ENCODE measurements at regions not wholly inside any gene's neighbourhood (a gene's known extent, or its start where the extent isn't known, plus 50 kb on each side); places are given as distances from the start of the nearest gene placed in this dataset.

DNA sequence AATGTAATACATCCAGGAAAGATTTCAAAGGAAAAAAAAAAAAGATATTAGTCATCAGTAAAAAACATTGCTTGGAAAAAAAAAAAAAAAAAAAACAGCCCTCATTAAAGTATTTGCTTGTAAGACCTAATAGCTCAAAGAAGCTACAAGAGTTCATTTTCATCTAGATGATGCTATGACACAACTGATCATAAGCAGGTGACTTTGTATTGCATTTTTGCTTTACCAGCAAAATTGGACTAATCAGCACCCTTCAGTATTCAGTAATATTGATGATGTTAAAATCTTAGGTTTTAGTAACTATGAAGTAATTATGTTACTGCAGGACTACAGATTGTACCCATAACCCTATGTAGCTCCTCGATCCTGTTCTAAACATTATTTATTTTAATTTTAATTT lies 214.7 kb upstream of the CADM2 start:
- TF ChIP-seq SP4 (IDR thresholded peaks at IDR 0.05; ENCODE audit: low read length) (no peak), SIRT6 (IDR thresholded peaks at IDR 0.05; ENCODE audit: low read length) (no peak), SRF (IDR thresholded peaks at IDR 0.05; ENCODE audit: low read depth, low read length) (no peak), RNF2 (IDR thresholded peaks at IDR 0.05; ENCODE audit: borderline replicate concordance, low read depth, low read length, missing control alignments, poor library complexity, severe bottlenecking) (no peak), HDAC2 (IDR thresholded peaks at IDR 0.05; ENCODE audit: borderline replicate concordance in 1 of 2, low read depth in 2 of 2, low read length in 2 of 2) (no peak), HDAC6 (IDR thresholded peaks at IDR 0.05; ENCODE audit: low read depth, low read length) (no peak), JUND (IDR thresholded peaks at IDR 0.05; ENCODE audit: low read length) (no peak), FOSL1 (IDR thresholded peaks at IDR 0.05; ENCODE audit: insufficient read depth, low read depth, low read length) (no peak)
- TF ChIP-seq, protein P1, sequence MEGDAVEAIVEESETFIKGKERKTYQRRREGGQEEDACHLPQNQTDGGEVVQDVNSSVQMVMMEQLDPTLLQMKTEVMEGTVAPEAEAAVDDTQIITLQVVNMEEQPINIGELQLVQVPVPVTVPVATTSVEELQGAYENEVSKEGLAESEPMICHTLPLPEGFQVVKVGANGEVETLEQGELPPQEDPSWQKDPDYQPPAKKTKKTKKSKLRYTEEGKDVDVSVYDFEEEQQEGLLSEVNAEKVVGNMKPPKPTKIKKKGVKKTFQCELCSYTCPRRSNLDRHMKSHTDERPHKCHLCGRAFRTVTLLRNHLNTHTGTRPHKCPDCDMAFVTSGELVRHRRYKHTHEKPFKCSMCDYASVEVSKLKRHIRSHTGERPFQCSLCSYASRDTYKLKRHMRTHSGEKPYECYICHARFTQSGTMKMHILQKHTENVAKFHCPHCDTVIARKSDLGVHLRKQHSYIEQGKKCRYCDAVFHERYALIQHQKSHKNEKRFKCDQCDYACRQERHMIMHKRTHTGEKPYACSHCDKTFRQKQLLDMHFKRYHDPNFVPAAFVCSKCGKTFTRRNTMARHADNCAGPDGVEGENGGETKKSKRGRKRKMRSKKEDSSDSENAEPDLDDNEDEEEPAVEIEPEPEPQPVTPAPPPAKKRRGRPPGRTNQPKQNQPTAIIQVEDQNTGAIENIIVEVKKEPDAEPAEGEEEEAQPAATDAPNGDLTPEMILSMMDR (IDR thresholded peaks at IDR 0.05; ENCODE audit: control extremely low read depth in 1 of 3, insufficient read depth in 1 of 3, low read depth in 1 of 3, low read length in 3 of 3), result no peak
- TF ChIP-seq, protein P2, sequence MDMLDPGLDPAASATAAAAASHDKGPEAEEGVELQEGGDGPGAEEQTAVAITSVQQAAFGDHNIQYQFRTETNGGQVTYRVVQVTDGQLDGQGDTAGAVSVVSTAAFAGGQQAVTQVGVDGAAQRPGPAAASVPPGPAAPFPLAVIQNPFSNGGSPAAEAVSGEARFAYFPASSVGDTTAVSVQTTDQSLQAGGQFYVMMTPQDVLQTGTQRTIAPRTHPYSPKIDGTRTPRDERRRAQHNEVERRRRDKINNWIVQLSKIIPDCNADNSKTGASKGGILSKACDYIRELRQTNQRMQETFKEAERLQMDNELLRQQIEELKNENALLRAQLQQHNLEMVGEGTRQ (IDR thresholded peaks at IDR 0.05; ENCODE audit: low read length), result no peak
